ENCODE measurements at regions not wholly inside any gene's neighbourhood (a gene's known extent, or its start where the extent isn't known, plus 50 kb on each side); places are given as distances from the start of the nearest gene placed in this dataset.

GRCh38 chr11:112599265-112599664 lies 338.6 kb upstream of the PLET1 start:
- H3K4me3 ChIP-seq (ENCODE audit: low read depth, low read length): no peak overlapping the region
- TF ChIP-seq CTCF (IDR thresholded peaks at IDR 0.05; ENCODE audit: borderline replicate concordance, insufficient read depth, low read depth, low read length): no peak

DNA sequence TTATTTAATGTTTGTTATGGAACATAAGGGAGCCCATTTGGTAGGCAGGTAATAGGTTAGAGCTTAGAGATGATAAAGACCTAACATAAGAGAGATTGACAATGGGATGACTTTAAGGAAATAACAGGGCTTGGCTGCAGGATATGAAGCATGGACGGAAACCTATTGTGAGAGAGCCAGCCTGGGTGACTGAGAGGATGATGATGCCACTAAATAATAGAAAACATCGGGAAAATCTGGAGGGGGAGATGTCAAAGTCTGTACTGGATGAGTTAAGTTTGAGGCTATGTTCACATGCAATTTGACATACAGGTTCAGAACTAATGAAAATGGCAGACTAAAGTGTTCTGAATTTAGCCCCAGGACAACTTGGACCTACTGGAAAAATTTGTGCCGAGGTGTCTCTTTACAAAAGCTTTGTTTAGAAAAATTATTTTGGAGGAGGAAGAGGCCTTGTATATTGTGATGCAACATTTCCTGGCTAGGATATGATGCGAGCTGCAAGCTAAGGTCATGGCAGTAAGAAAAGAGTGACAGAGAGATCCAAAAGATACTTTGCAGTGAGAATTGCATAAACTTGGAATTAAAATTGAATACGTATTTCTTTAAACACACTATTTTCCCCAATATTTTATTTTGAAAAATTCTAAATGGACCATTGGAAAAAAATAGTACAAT lies 339.3 kb upstream of the PLET1 start:
- no peak for TF ChIP-seq CTCF (IDR thresholded peaks at IDR 0.05; ENCODE audit: borderline replicate concordance, insufficient read depth, low read depth, low read length)
- no peak overlapping the region for H3K4me3 ChIP-seq (ENCODE audit: low read depth, low read length)

- no peak for TF ChIP-seq CTCF (IDR thresholded peaks at IDR 0.05; ENCODE audit: borderline replicate concordance, insufficient read depth, low read depth, low read length)
- H3K4me3 ChIP-seq (ENCODE audit: low read depth, low read length): no peak overlapping the region
Observed at GRCh38 chr11:112605093-112605666, 344.5 kb upstream of the PLET1 start.

GRCh38 chr11:112606656-112607055 lies 346.0 kb upstream of the PLET1 start:
- no peak for TF ChIP-seq CTCF (IDR thresholded peaks at IDR 0.05; ENCODE audit: borderline replicate concordance, insufficient read depth, low read depth, low read length)
- H3K4me3 ChIP-seq (ENCODE audit: low read depth, low read length): no peak overlapping the region

GRCh38 chr11:112608509-112608908 lies 347.8 kb upstream of the PLET1 start:
- H3K4me3 ChIP-seq (ENCODE audit: low read depth, low read length): no peak overlapping the region
- no peak for TF ChIP-seq CTCF (IDR thresholded peaks at IDR 0.05; ENCODE audit: borderline replicate concordance, insufficient read depth, low read depth, low read length)

DNA sequence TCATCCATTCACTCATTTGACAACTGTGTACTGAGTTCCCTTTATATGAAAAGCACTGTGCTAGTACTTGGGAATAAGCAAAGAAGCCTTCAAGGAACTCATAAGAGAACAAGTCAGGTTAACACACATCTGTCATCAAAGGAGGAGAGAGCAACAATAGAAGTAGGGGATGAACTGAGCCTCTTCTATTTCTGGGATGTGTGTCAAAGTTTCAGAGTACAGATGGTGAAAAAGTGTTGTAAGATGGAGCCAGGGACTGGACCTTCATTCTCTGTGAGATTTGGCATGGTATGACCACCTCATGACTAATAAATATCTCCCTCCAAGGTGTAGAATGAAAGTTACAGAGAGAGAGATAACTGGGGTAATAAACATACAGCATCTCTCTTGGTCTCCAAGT lies 349.8 kb upstream of the PLET1 start:
- no peak overlapping the region for H3K4me3 ChIP-seq (ENCODE audit: low read depth, low read length)
- TF ChIP-seq CTCF (IDR thresholded peaks at IDR 0.05; ENCODE audit: borderline replicate concordance, insufficient read depth, low read depth, low read length): no peak
